ENCODE measurements at regions not wholly inside any gene's neighbourhood (a gene's known extent, or its start where the extent isn't known, plus 50 kb on each side); places are given as distances from the start of the nearest gene placed in this dataset.

GRCh38 chr5:124034083-124034700 is 522.2 kb downstream of the CSNK1G3 start:
- Histone ChIP-seq H3K36me3 (no peaks in the 10 kb centered on the region), H3K27me3 (no peaks in the 10 kb centered on the region), H3K4me3 (no peak overlapping the region), H3K4me1 (no peaks in the 10 kb centered on the region), H3K27ac (no peak overlapping the region), H3K9me3 (no peaks in the 10 kb centered on the region)
- intact Hi-C loops (cut with DNase I; ENCODE audit: low total_unique reads) (no loop called here), in situ Hi-C loops (cut with MboI; ENCODE audit: low sequenced_read_pairs in 4 of 4) (no loop called here)
- no peak for TF ChIP-seq POLR2A (IDR thresholded peaks at IDR 0.05)
- no peak for TF ChIP-seq CTCF (IDR thresholded peaks at IDR 0.05 in 4 of 5, conservative IDR thresholded peaks at IDR 0.05 in 1 of 5)
- ATAC-seq: no peak
- no peak for DNase-seq

- TF ChIP-seq CTCF (IDR thresholded peaks at IDR 0.05 in 4 of 5, conservative IDR thresholded peaks at IDR 0.05 in 1 of 5) (no peak), POLR2A (IDR thresholded peaks at IDR 0.05) (no peak)
- in situ Hi-C loops (cut with MboI; ENCODE audit: low sequenced_read_pairs in 4 of 4) (no loop called here), intact Hi-C loops (cut with DNase I; ENCODE audit: low total_unique reads) (no loop called here)
- Histone ChIP-seq H3K27ac (no peak overlapping the region), H3K9me3 (no peaks in the 10 kb centered on the region), H3K4me1 (no peaks in the 10 kb centered on the region), H3K36me3 (no peaks in the 10 kb centered on the region), H3K27me3 (no peaks in the 10 kb centered on the region), H3K4me3 (no peak overlapping the region)
- DNase-seq (no peak), ATAC-seq (no peak)
These were observed 518.1 kb downstream of the CSNK1G3 start for GRCh38 chr5:124030043-124030491.

- Histone ChIP-seq H3K36me3 (no peaks in the 10 kb centered on the region), H3K4me3 (no peak overlapping the region), H3K9me3 (no peaks in the 10 kb centered on the region), H3K4me1 (no peaks in the 10 kb centered on the region), H3K27me3 (no peaks in the 10 kb centered on the region), H3K27ac (no peak overlapping the region)
- no peak for TF ChIP-seq CTCF (IDR thresholded peaks at IDR 0.05 in 4 of 5, conservative IDR thresholded peaks at IDR 0.05 in 1 of 5)
- no peak for TF ChIP-seq POLR2A (IDR thresholded peaks at IDR 0.05)
- DNase-seq (no peak), ATAC-seq (no peak)
- intact Hi-C loops (cut with DNase I; ENCODE audit: low total_unique reads) (no loop called here), in situ Hi-C loops (cut with MboI; ENCODE audit: low sequenced_read_pairs in 4 of 4) (no loop called here)
These were observed 515.5 kb downstream of the CSNK1G3 start for GRCh38 chr5:124027441-124027840.

GRCh38 chr5:124025306-124025845 is 513.4 kb downstream of the CSNK1G3 start:
- in situ Hi-C loops (cut with MboI; ENCODE audit: low sequenced_read_pairs in 4 of 4) (no loop called here), intact Hi-C loops (cut with DNase I; ENCODE audit: low total_unique reads) (no loop called here)
- no peaks in the 10 kb centered on the region for H3K4me1 ChIP-seq
- H3K36me3 ChIP-seq: no peaks in the 10 kb centered on the region
- no peaks in the 10 kb centered on the region for H3K9me3 ChIP-seq
- TF ChIP-seq CTCF (IDR thresholded peaks at IDR 0.05 in 4 of 5, conservative IDR thresholded peaks at IDR 0.05 in 1 of 5): no peak
- TF ChIP-seq POLR2A (IDR thresholded peaks at IDR 0.05): no peak
- no peaks in the 10 kb centered on the region for H3K27me3 ChIP-seq
- no peak overlapping the region for H3K4me3 ChIP-seq
- no peak for DNase-seq
- H3K27ac ChIP-seq: no peak overlapping the region
- no peak for ATAC-seq

- DNase-seq (no peak), ATAC-seq (no peak)
- intact Hi-C loops (cut with DNase I; ENCODE audit: low total_unique reads) (no loop called here), in situ Hi-C loops (cut with MboI; ENCODE audit: low sequenced_read_pairs in 4 of 4) (no loop called here)
- Histone ChIP-seq H3K27ac (no peak overlapping the region), H3K36me3 (no peaks in the 10 kb centered on the region), H3K4me1 (no peaks in the 10 kb centered on the region), H3K9me3 (no peaks in the 10 kb centered on the region), H3K27me3 (no peaks in the 10 kb centered on the region), H3K4me3 (no peak overlapping the region)
- TF ChIP-seq POLR2A (IDR thresholded peaks at IDR 0.05): no peak
- no peak for TF ChIP-seq CTCF (IDR thresholded peaks at IDR 0.05 in 4 of 5, conservative IDR thresholded peaks at IDR 0.05 in 1 of 5)
These were observed 511.0 kb downstream of the CSNK1G3 start for GRCh38 chr5:124022966-124023365.

All from gastrocnemius medialis (tissue), 4 donors.